ENCODE measurements at regions not wholly inside any gene's neighbourhood (a gene's known extent, or its start where the extent isn't known, plus 50 kb on each side); places are given as distances from the start of the nearest gene placed in this dataset.
"Not testable (repeated sequence)": the region's sequence is repeated elsewhere in the genome, so short reads cannot be mapped to it uniquely, and the experiment has no call there.

DNA sequence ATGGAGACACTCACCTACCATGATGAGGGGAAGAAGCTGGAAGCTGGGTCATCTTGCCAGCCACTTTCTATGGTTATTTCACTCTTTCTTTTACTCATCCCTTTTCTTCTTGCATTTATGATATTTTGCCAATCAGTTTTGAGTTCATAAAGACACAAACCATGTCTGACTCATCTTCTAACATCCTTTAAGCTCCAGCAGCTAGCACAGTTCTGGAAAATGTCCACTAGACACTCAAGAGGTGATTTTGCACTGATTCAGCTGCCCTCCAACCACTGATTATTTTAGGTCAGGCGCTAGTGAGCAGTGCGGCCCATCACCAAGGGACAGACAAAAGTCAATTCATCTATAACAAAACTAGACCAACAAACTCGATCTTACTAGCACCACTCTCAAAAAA is 537.1 kb upstream of the ID2 start:
- peaks cover 0 to 3% of the 10 kb centered on the region in 2 experiments; a peak in 2 of 4 replicates for H3K4me1 Mint-ChIP-seq
- no peak overlapping the region for H4K8ac ChIP-seq (replicated peaks; ENCODE audit: insufficient read length, low read depth, low read length)
- H3K79me2 ChIP-seq (ENCODE audit: insufficient read depth, low read length), result no peaks in the 10 kb centered on the region
- no peak overlapping the region for H3K27ac ChIP-seq (ENCODE audit: insufficient read length, low read depth, low read length)
- H3K56ac ChIP-seq (ENCODE audit: insufficient read length, low read depth, low read length), result no peak overlapping the region
- H3K9me3 Mint-ChIP-seq, result no peaks in the 10 kb centered on the region; a peak in 1 of 5 replicates
- no peaks in the 10 kb centered on the region; the same call in 1 of the 2 replicates for H3K27me3 Mint-ChIP-seq (ENCODE audit: low read depth)
- no peak overlapping the region for H2AFZ ChIP-seq (ENCODE audit: low read length)
- no peak overlapping the region for H3K4me2 ChIP-seq (ENCODE audit: insufficient read depth, insufficient read length, low read length)
- H2AK5ac ChIP-seq (ENCODE audit: insufficient read length, low read length), result no peak overlapping the region
- TF ChIP-seq, protein P1, sequence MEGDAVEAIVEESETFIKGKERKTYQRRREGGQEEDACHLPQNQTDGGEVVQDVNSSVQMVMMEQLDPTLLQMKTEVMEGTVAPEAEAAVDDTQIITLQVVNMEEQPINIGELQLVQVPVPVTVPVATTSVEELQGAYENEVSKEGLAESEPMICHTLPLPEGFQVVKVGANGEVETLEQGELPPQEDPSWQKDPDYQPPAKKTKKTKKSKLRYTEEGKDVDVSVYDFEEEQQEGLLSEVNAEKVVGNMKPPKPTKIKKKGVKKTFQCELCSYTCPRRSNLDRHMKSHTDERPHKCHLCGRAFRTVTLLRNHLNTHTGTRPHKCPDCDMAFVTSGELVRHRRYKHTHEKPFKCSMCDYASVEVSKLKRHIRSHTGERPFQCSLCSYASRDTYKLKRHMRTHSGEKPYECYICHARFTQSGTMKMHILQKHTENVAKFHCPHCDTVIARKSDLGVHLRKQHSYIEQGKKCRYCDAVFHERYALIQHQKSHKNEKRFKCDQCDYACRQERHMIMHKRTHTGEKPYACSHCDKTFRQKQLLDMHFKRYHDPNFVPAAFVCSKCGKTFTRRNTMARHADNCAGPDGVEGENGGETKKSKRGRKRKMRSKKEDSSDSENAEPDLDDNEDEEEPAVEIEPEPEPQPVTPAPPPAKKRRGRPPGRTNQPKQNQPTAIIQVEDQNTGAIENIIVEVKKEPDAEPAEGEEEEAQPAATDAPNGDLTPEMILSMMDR (conservative IDR thresholded peaks at IDR 0.05), result no peak
- DNase-seq, result no peak
- WGBS (ENCODE audit: extremely low coverage, insufficient read length, low lambda C conversion rate), result no CpG with 5 or more reads among the region's 3 CpGs
- no peak overlapping the region for H4K91ac ChIP-seq (ENCODE audit: insufficient read length, low read depth, low read length)
- H2BK12ac ChIP-seq (ENCODE audit: insufficient read length, low read depth, low read length), result no peak overlapping the region
- no peak overlapping the region for H2BK15ac ChIP-seq (ENCODE audit: low read depth, low read length)
- no peaks in the 10 kb centered on the region for H4K20me1 ChIP-seq (ENCODE audit: control insufficient read depth, insufficient read depth, insufficient read length)
- no peaks in the 10 kb centered on the region for H3K79me1 ChIP-seq (ENCODE audit: insufficient read depth, low read depth, low read length, poor library complexity, severe bottlenecking)
- H3K4me3 Mint-ChIP-seq, result no peak overlapping the region
- H2BK5ac ChIP-seq (ENCODE audit: insufficient read length, low read length), result no peak overlapping the region
- no peaks in the 10 kb centered on the region for H3K36me3 Mint-ChIP-seq (ENCODE audit: insufficient read depth in 1 of 3, low read depth in 3 of 3)
- no peak overlapping the region for H3K14ac ChIP-seq (ENCODE audit: insufficient read depth, low read length)
- H3K4ac ChIP-seq (ENCODE audit: low read depth, low read length), result no peak overlapping the region
- no peaks in the 10 kb centered on the region for H3K9me3 ChIP-seq (ENCODE audit: control insufficient read depth, low read depth, low read length)
- no peaks in the 10 kb centered on the region for H3K27me3 ChIP-seq (ENCODE audit: insufficient read depth, low read length)
- no peak overlapping the region for H3K9ac ChIP-seq (ENCODE audit: extremely low read depth, insufficient read length, low read length)
- no peak overlapping the region for H3K18ac ChIP-seq (ENCODE audit: insufficient read length, low read depth, low read length)
- H2BK120ac ChIP-seq (ENCODE audit: low read depth, low read length, poor library complexity, severe bottlenecking), result no peak overlapping the region
- H3K27ac Mint-ChIP-seq, result no peak overlapping the region
- H2BK20ac ChIP-seq (ENCODE audit: low read depth, low read length, poor library complexity, severe bottlenecking), result no peak overlapping the region
- H3K4me1 ChIP-seq (ENCODE audit: insufficient read depth, low read length), result no peaks in the 10 kb centered on the region
- H3T11ph ChIP-seq (ENCODE audit: low read length), result no peak overlapping the region
- no peaks in the 10 kb centered on the region for H3K23me2 ChIP-seq (ENCODE audit: insufficient read length, low read depth, low read length, poor library complexity, severe bottlenecking)
- H3K23ac ChIP-seq (ENCODE audit: insufficient read length, low read depth, low read length), result no peak overlapping the region
- no peak overlapping the region for H4K5ac ChIP-seq (ENCODE audit: insufficient read length, low read depth, low read length)

DNA sequence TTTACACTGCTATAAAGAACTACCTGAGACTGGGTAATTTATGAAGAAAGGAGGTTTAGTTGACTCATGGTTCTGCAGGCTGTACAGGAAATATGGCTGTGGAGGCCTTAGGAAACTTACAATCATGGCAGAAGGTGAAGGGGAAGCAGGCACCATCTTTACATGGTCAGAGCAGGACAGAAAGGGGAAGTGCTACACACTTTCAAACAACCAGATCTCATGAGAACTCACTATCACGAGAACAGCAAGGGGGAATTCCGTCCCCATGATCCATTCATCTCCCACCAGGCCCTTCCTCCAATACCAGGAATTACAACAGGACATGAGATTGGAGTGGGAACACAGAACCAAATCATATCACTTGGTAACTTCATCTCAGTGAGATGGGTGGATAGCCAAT is 536.5 kb upstream of the ID2 start:
- not testable (repeated sequence) for H3K14ac ChIP-seq (ENCODE audit: insufficient read depth, low read length); H3K9ac ChIP-seq (ENCODE audit: extremely low read depth, insufficient read length, low read length); H3K27me3 ChIP-seq (ENCODE audit: insufficient read depth, low read length); H4K91ac ChIP-seq (ENCODE audit: insufficient read length, low read depth, low read length); H3K27ac Mint-ChIP-seq; H3K4me2 ChIP-seq (ENCODE audit: insufficient read depth, insufficient read length, low read length); H3K4me3 Mint-ChIP-seq; H3K36me3 Mint-ChIP-seq (ENCODE audit: insufficient read depth in 1 of 3, low read depth in 3 of 3); H2BK20ac ChIP-seq (ENCODE audit: low read depth, low read length, poor library complexity, severe bottlenecking); H3K9me3 ChIP-seq (ENCODE audit: control insufficient read depth, low read depth, low read length); H2AFZ ChIP-seq (ENCODE audit: low read length); H3K23ac ChIP-seq (ENCODE audit: insufficient read length, low read depth, low read length); H2BK5ac ChIP-seq (ENCODE audit: insufficient read length, low read length); H3K4me1 Mint-ChIP-seq; H2BK15ac ChIP-seq (ENCODE audit: low read depth, low read length); H3T11ph ChIP-seq (ENCODE audit: low read length); H2AK5ac ChIP-seq (ENCODE audit: insufficient read length, low read length); H4K8ac ChIP-seq (replicated peaks; ENCODE audit: insufficient read length, low read depth, low read length); H3K79me2 ChIP-seq (ENCODE audit: insufficient read depth, low read length); H4K5ac ChIP-seq (ENCODE audit: insufficient read length, low read depth, low read length); H2BK12ac ChIP-seq (ENCODE audit: insufficient read length, low read depth, low read length); H3K4ac ChIP-seq (ENCODE audit: low read depth, low read length); H2BK120ac ChIP-seq (ENCODE audit: low read depth, low read length, poor library complexity, severe bottlenecking); H3K9me3 Mint-ChIP-seq; H3K4me1 ChIP-seq (ENCODE audit: insufficient read depth, low read length); DNase-seq; H3K56ac ChIP-seq (ENCODE audit: insufficient read length, low read depth, low read length); H3K27ac ChIP-seq (ENCODE audit: insufficient read length, low read depth, low read length); H3K79me1 ChIP-seq (ENCODE audit: insufficient read depth, low read depth, low read length, poor library complexity, severe bottlenecking); H4K20me1 ChIP-seq (ENCODE audit: control insufficient read depth, insufficient read depth, insufficient read length); H3K23me2 ChIP-seq (ENCODE audit: insufficient read length, low read depth, low read length, poor library complexity, severe bottlenecking); H3K18ac ChIP-seq (ENCODE audit: insufficient read length, low read depth, low read length); H3K27me3 Mint-ChIP-seq (ENCODE audit: low read depth)
- no CpG with 5 or more reads among the region's 2 CpGs for WGBS (ENCODE audit: extremely low coverage, insufficient read length, low lambda C conversion rate)

Data from H9 (cell line).